Body of pancreas (tissue), 4 donors: ENCODE measurements at regions not wholly inside any gene's neighbourhood (a gene's known extent, or its start where the extent isn't known, plus 50 kb on each side); places are given as distances from the start of the nearest gene placed in this dataset.

Experiments
- POLR2A ChIP-seq, 3 donors: fragments of 450-650 bp; IDR thresholded peaks; one replicate each; pipeline ENCODE4 v1.6.1; 2016; ENCODE audit warnings: antibody characterized with exemption in 3 of 3, mild to moderate bottlenecking in 2 of 3
- TF ChIP-seq, protein P1 (sequence below), 7 experiments: fragments of 450-650 bp in 4 of 7; fragments of 200-600 bp in 3 of 7; sonication (generic) in 3 of 7; IDR thresholded peaks; one replicate each; pipeline ENCODE4 v1.5.1; 2016 to 2019; ENCODE audit warnings: antibody characterized with exemption in 7 of 7

DNA sequence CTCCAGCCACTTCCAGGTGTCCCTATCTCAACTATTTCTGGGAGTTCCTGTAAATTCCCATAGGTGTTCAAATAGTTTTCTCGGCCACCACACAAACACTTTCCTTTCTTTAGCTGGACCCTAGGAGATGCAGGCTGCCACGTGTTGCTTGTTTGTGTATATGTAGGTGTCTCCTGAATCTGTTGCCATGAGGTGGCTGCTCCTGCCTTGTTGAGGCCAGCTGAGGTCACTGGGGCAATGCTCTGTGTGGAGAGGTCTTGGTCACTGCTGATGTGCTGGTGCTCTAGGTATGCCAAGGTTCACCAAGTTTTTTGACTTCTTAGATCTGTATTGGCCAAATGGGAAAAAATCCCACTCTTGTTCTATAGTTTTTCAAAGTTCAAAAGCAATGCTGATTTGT, 132.5 kb upstream of the CHD1 start:
- TF ChIP-seq POLR2A (IDR thresholded peaks at IDR 0.05) = no peak
- TF ChIP-seq, protein P1, sequence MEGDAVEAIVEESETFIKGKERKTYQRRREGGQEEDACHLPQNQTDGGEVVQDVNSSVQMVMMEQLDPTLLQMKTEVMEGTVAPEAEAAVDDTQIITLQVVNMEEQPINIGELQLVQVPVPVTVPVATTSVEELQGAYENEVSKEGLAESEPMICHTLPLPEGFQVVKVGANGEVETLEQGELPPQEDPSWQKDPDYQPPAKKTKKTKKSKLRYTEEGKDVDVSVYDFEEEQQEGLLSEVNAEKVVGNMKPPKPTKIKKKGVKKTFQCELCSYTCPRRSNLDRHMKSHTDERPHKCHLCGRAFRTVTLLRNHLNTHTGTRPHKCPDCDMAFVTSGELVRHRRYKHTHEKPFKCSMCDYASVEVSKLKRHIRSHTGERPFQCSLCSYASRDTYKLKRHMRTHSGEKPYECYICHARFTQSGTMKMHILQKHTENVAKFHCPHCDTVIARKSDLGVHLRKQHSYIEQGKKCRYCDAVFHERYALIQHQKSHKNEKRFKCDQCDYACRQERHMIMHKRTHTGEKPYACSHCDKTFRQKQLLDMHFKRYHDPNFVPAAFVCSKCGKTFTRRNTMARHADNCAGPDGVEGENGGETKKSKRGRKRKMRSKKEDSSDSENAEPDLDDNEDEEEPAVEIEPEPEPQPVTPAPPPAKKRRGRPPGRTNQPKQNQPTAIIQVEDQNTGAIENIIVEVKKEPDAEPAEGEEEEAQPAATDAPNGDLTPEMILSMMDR (IDR thresholded peaks at IDR 0.05) = no peak
